ENCODE measurements at regions not wholly inside any gene's neighbourhood (a gene's known extent, or its start where the extent isn't known, plus 50 kb on each side); places are given as distances from the start of the nearest gene placed in this dataset.

GRCh38 chr12:42944516-42944915 lies 355.0 kb upstream of the PRICKLE1 start:
- no peaks in the 10 kb centered on the region for H3K4me1 Mint-ChIP-seq (ENCODE audit: low read depth)

GRCh38 chr12:42936991-42937390 lies 347.4 kb upstream of the PRICKLE1 start:
- POLR2A ChIA-PET: no interaction called here
- no peak overlapping the region for H3K27ac Mint-ChIP-seq
- H3K4me3 Mint-ChIP-seq: no peak overlapping the region

More at GRCh38 chr12:42944516-42944915, 355.0 kb upstream of the PRICKLE1 start:
- H3K4me3 Mint-ChIP-seq: no peak overlapping the region
- intact Hi-C loops (cut with micrococcal nuclease): no loop called here
- peaks cover 35% of the 10 kb centered on the region for H3K9me3 Mint-ChIP-seq
- no peak overlapping the region for H3K27ac Mint-ChIP-seq
- ChIA-PET POLR2A (no interaction called here), CTCF (no interaction called here)
- no peaks in the 10 kb centered on the region for H3K36me3 Mint-ChIP-seq
- no peaks in the 10 kb centered on the region for H3K27me3 Mint-ChIP-seq
- no peak for DNase-seq

GRCh38 chr12:42936260-42936659 lies 346.7 kb upstream of the PRICKLE1 start:
- peaks cover 17% of the 10 kb centered on the region for H3K9me3 Mint-ChIP-seq
- intact Hi-C loops (cut with micrococcal nuclease): no loop called here
- POLR2A ChIA-PET: no interaction called here
- CTCF ChIA-PET: no interaction called here
- H3K36me3 Mint-ChIP-seq: no peaks in the 10 kb centered on the region
- no peak for DNase-seq
- H3K4me1 Mint-ChIP-seq (ENCODE audit: low read depth): no peaks in the 10 kb centered on the region
- H3K4me3 Mint-ChIP-seq: no peak overlapping the region
- H3K27me3 Mint-ChIP-seq: no peaks in the 10 kb centered on the region
- no peak overlapping the region for H3K27ac Mint-ChIP-seq

More at GRCh38 chr12:42936991-42937390, 347.4 kb upstream of the PRICKLE1 start:
- H3K9me3 Mint-ChIP-seq: peaks cover 25% of the 10 kb centered on the region
- DNase-seq: no peak
- CTCF ChIA-PET: no interaction called here
- no peaks in the 10 kb centered on the region for H3K36me3 Mint-ChIP-seq
- H3K4me1 Mint-ChIP-seq (ENCODE audit: low read depth): no peaks in the 10 kb centered on the region
- H3K27me3 Mint-ChIP-seq: no peaks in the 10 kb centered on the region
- intact Hi-C loops (cut with micrococcal nuclease): no loop called here

- CTCF ChIA-PET: no interaction called here
- H3K36me3 Mint-ChIP-seq: no peaks in the 10 kb centered on the region
These were observed 346.2 kb upstream of the PRICKLE1 start for GRCh38 chr12:42935756-42936155.

GRCh38 chr12:42935090-42935489 lies 345.5 kb upstream of the PRICKLE1 start:
- Mint-ChIP-seq H3K4me1 (ENCODE audit: low read depth) (no peaks in the 10 kb centered on the region), H3K9me3 (peaks cover 9% of the 10 kb centered on the region), H3K36me3 (no peaks in the 10 kb centered on the region), H3K4me3 (no peak overlapping the region), H3K27me3 (no peaks in the 10 kb centered on the region), H3K27ac (no peak overlapping the region)
- no peak for DNase-seq
- ChIA-PET POLR2A (no interaction called here), CTCF (no interaction called here)
- intact Hi-C loops (cut with micrococcal nuclease): no loop called here

More at GRCh38 chr12:42935756-42936155, 346.2 kb upstream of the PRICKLE1 start:
- DNase-seq: no peak
- no peak overlapping the region for H3K27ac Mint-ChIP-seq
- H3K4me1 Mint-ChIP-seq (ENCODE audit: low read depth): no peaks in the 10 kb centered on the region
- POLR2A ChIA-PET: no interaction called here
- H3K27me3 Mint-ChIP-seq: no peaks in the 10 kb centered on the region
- H3K4me3 Mint-ChIP-seq: no peak overlapping the region
- H3K9me3 Mint-ChIP-seq: peaks cover 13% of the 10 kb centered on the region
- intact Hi-C loops (cut with micrococcal nuclease): no loop called here

- CTCF ChIA-PET: no interaction called here
- H3K27ac Mint-ChIP-seq: no peak overlapping the region
- no peaks in the 10 kb centered on the region for H3K27me3 Mint-ChIP-seq
- H3K9me3 Mint-ChIP-seq: peaks cover 6% of the 10 kb centered on the region
- H3K4me3 Mint-ChIP-seq: no peak overlapping the region
- H3K4me1 Mint-ChIP-seq (ENCODE audit: low read depth): no peaks in the 10 kb centered on the region
- POLR2A ChIA-PET: no interaction called here
- no peak for DNase-seq
- intact Hi-C loops (cut with micrococcal nuclease): no loop called here
- no peaks in the 10 kb centered on the region for H3K36me3 Mint-ChIP-seq
These were observed 344.0 kb upstream of the PRICKLE1 start for GRCh38 chr12:42933461-42934081.

GRCh38 chr12:42932936-42933335 lies 343.4 kb upstream of the PRICKLE1 start:
- ChIA-PET CTCF (no interaction called here), POLR2A (no interaction called here)
- Mint-ChIP-seq H3K4me1 (ENCODE audit: low read depth) (no peaks in the 10 kb centered on the region), H3K9me3 (peaks cover 6% of the 10 kb centered on the region), H3K27me3 (no peaks in the 10 kb centered on the region), H3K27ac (no peak overlapping the region), H3K4me3 (no peak overlapping the region), H3K36me3 (no peaks in the 10 kb centered on the region)
- no peak for DNase-seq
- intact Hi-C loops (cut with micrococcal nuclease): no loop called here

GRCh38 chr12:42926232-42926631 lies 336.7 kb upstream of the PRICKLE1 start:
- H3K27me3 Mint-ChIP-seq: no peaks in the 10 kb centered on the region
- H3K9me3 Mint-ChIP-seq: peaks cover 2% of the 10 kb centered on the region
- ChIA-PET POLR2A (no interaction called here), CTCF (no interaction called here)
- no peaks in the 10 kb centered on the region for H3K36me3 Mint-ChIP-seq
- no peaks in the 10 kb centered on the region for H3K4me1 Mint-ChIP-seq (ENCODE audit: low read depth)
- DNase-seq: no peak
- intact Hi-C loops (cut with micrococcal nuclease): no loop called here
- H3K4me3 Mint-ChIP-seq: no peak overlapping the region
- no peak overlapping the region for H3K27ac Mint-ChIP-seq

GRCh38 chr12:42924482-42924881 lies 334.9 kb upstream of the PRICKLE1 start:
- intact Hi-C loops (cut with micrococcal nuclease): no loop called here
- Mint-ChIP-seq H3K4me3 (no peak overlapping the region), H3K36me3 (no peaks in the 10 kb centered on the region), H3K9me3 (no peaks in the 10 kb centered on the region), H3K27ac (no peak overlapping the region), H3K27me3 (no peaks in the 10 kb centered on the region), H3K4me1 (ENCODE audit: low read depth) (no peaks in the 10 kb centered on the region)
- no peak for DNase-seq
- ChIA-PET CTCF (no interaction called here), POLR2A (no interaction called here)

GRCh38 chr12:42923583-42923982 lies 334.0 kb upstream of the PRICKLE1 start:
- Mint-ChIP-seq H3K36me3 (no peaks in the 10 kb centered on the region), H3K4me1 (ENCODE audit: low read depth) (no peaks in the 10 kb centered on the region), H3K4me3 (no peak overlapping the region), H3K27me3 (no peaks in the 10 kb centered on the region), H3K9me3 (no peaks in the 10 kb centered on the region), H3K27ac (no peak overlapping the region)
- no peak for DNase-seq
- intact Hi-C loops (cut with micrococcal nuclease): no loop called here
- POLR2A ChIA-PET: no interaction called here
- CTCF ChIA-PET: no interaction called here

- Mint-ChIP-seq H3K4me3 (no peak overlapping the region), H3K27me3 (no peaks in the 10 kb centered on the region), H3K9me3 (no peaks in the 10 kb centered on the region), H3K27ac (no peak overlapping the region), H3K36me3 (no peaks in the 10 kb centered on the region), H3K4me1 (ENCODE audit: low read depth) (no peaks in the 10 kb centered on the region)
- no peak for DNase-seq
- intact Hi-C loops (cut with micrococcal nuclease): no loop called here
- ChIA-PET CTCF (no interaction called here), POLR2A (no interaction called here)
These were observed 333.6 kb upstream of the PRICKLE1 start for GRCh38 chr12:42923156-42923555.

- Mint-ChIP-seq H3K9me3 (no peaks in the 10 kb centered on the region), H3K27ac (no peak overlapping the region), H3K27me3 (no peaks in the 10 kb centered on the region), H3K36me3 (no peaks in the 10 kb centered on the region), H3K4me1 (ENCODE audit: low read depth) (no peaks in the 10 kb centered on the region), H3K4me3 (no peak overlapping the region)
- POLR2A ChIA-PET: no interaction called here
- CTCF ChIA-PET: no interaction called here
- no peak for DNase-seq
- intact Hi-C loops (cut with micrococcal nuclease): no loop called here
These were observed 332.9 kb upstream of the PRICKLE1 start for GRCh38 chr12:42922505-42922850.

- ChIA-PET CTCF (no interaction called here), POLR2A (no interaction called here)
- H3K27ac Mint-ChIP-seq: no peak overlapping the region
- no peaks in the 10 kb centered on the region for H3K9me3 Mint-ChIP-seq
- H3K4me1 Mint-ChIP-seq (ENCODE audit: low read depth): no peaks in the 10 kb centered on the region
- no peaks in the 10 kb centered on the region for H3K36me3 Mint-ChIP-seq
- no peaks in the 10 kb centered on the region for H3K27me3 Mint-ChIP-seq
- H3K4me3 Mint-ChIP-seq: no peak overlapping the region
- intact Hi-C loops (cut with micrococcal nuclease): no loop called here
- no peak for DNase-seq
These were observed 332.4 kb upstream of the PRICKLE1 start for GRCh38 chr12:42921741-42922504.
